ENCODE measurements at regions not wholly inside any gene's neighbourhood (a gene's known extent, or its start where the extent isn't known, plus 50 kb on each side); places are given as distances from the start of the nearest gene placed in this dataset.

- H2AFZ ChIP-seq (ENCODE audit: low read length) = no peak overlapping the region
- H3K79me2 ChIP-seq (ENCODE audit: control insufficient read depth in 1 of 2, insufficient read depth in 2 of 2, low read length in 2 of 2) = no peaks in the 10 kb centered on the region
- H3K56ac ChIP-seq (replicated peaks; ENCODE audit: insufficient read length, low read depth, low read length) = no peak overlapping the region
- no peak overlapping the region for H3K4me3 ChIP-seq (ENCODE audit: extremely low read depth in 1 of 4, insufficient read depth in 2 of 4, low read depth in 3 of 4, low read length in 4 of 4)
- no peak overlapping the region for H2BK12ac ChIP-seq (ENCODE audit: low read depth, low read length)
- no peak for FAIRE-seq
- H3K36me3 ChIP-seq (ENCODE audit: control insufficient read depth in 2 of 4, insufficient read depth in 4 of 4, low read length in 3 of 4) = no peaks in the 10 kb centered on the region
- H3K4me2 ChIP-seq (ENCODE audit: insufficient read depth in 1 of 2, low read depth in 2 of 2, low read length in 2 of 2) = no peak overlapping the region
- H3K9ac ChIP-seq (replicated peaks in 1 of 4; ENCODE audit: extremely low read depth in 1 of 4, low read depth in 3 of 4, low read length in 3 of 4) = no peak overlapping the region
- WGBS, 2 experiments (ENCODE audit: extremely low coverage in 1 of 2, insufficient coverage in 1 of 2, insufficient read length in 1 of 2, insufficient replicate concordance in 2 of 2, low coverage in 1 of 2, low lambda C conversion rate in 2 of 2, missing lambda C conversion rate in 1 of 2) = 100% methylated on average over 1 of the region's 1 CpG; no CpG with 5 or more reads in 1 of the 2 experiments
- no peak overlapping the region for H3K27ac ChIP-seq (ENCODE audit: low read depth, low read length)
- H4K20me1 ChIP-seq (replicated peaks in 1 of 2; ENCODE audit: control insufficient read depth in 1 of 2, insufficient read depth in 2 of 2, low read length in 2 of 2) = no peaks in the 10 kb centered on the region
- H2AK5ac ChIP-seq (ENCODE audit: low read depth, low read length) = no peak overlapping the region
- no peak overlapping the region for H3K18ac ChIP-seq (ENCODE audit: extremely low read depth, low read length)
- CTCF ChIA-PET (ENCODE audit: partially characterized antibody) = interaction anchor here (1.6 kb wide), 1 partner anchor 31 kb away, joined by 3 read pairs; no protein-coding TSS in a partner anchor
- no peak for DNase-seq (ENCODE audit: low read depth in 1 of 2, low spot score in 2 of 2)
- H3K27me3 ChIP-seq (replicated peaks in 1 of 4; ENCODE audit: control insufficient read depth in 3 of 4, extremely low read depth in 1 of 4, insufficient read depth in 3 of 4, low read length in 3 of 4) = no peaks in the 10 kb centered on the region
- no peak overlapping the region for H4K5ac ChIP-seq (ENCODE audit: insufficient read length, low read depth, low read length)
- no peak overlapping the region for H3K14ac ChIP-seq (ENCODE audit: insufficient read length)
- TF ChIP-seq TBP (IDR thresholded peaks at IDR 0.05; ENCODE audit: low read depth, low read length) = no peak
- H2BK5ac ChIP-seq (ENCODE audit: low read depth, low read length) = no peak overlapping the region
- H2BK20ac ChIP-seq (ENCODE audit: low read length) = no peak overlapping the region
- H3K23ac ChIP-seq (ENCODE audit: insufficient read length) = no peak overlapping the region
- no peak overlapping the region for H3K4ac ChIP-seq (replicated peaks; ENCODE audit: insufficient read length, low read depth, low read length)
- H2BK15ac ChIP-seq (ENCODE audit: low read length) = no peak overlapping the region
- H3K23me2 ChIP-seq (ENCODE audit: low read depth, low read length) = no peaks in the 10 kb centered on the region; the same call in 1 of the 2 replicates
- no peak overlapping the region for H4K91ac ChIP-seq (replicated peaks; ENCODE audit: insufficient read length, low read length)
- no peaks in the 10 kb centered on the region for H3K9me3 ChIP-seq (ENCODE audit: insufficient read depth in 2 of 2, low read depth in 1 of 2, low read length in 1 of 2)
- no peaks in the 10 kb centered on the region for H3K79me1 ChIP-seq (ENCODE audit: low read depth, low read length)
- POLR2A ChIA-PET (ENCODE audit: partially characterized antibody) = no interaction called here
- no peak overlapping the region for H4K8ac ChIP-seq (ENCODE audit: extremely low read depth, insufficient read depth, low read length)
- H2BK120ac ChIP-seq (replicated peaks; ENCODE audit: low read depth, low read length) = no peak overlapping the region
- H3K4me1 ChIP-seq (replicated peaks in 1 of 4; ENCODE audit: control insufficient read depth in 3 of 4, insufficient read depth in 4 of 4, low read length in 3 of 4) = peaks cover 0 to 7% (median 4%) of the 10 kb centered on the region in 4 experiments; a peak in 3 of 7 replicates
Observed at GRCh38 chr13:76720416-76720815, 165.8 kb downstream of the KCTD12 start.

Measured in H1 (cell line).